ENCODE measurements at regions not wholly inside any gene's neighbourhood (a gene's known extent, or its start where the extent isn't known, plus 50 kb on each side); places are given as distances from the start of the nearest gene placed in this dataset.
A peak's percentile ranks its signal among the peaks of the same experiment; 100 is the strongest.

DNA sequence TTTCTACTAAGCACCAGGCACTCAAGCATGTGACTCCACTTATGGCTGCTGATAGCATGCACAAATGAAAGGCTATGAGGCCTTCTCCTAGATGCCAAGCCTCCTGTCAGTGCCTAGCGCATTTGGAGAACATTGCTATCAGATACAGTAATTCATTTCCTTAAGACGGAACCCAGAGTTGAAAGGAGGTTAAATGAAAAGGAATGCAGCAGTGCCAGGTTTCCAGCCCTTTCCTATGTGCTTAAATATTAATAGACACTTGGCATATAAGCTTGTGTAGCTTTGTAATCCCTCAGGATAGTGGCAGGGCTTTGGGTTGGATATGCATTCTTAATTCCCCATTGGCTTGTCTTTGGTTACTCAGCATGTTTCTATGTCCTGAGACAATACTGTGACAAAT is 140.1 kb upstream of the FRY start:
- DNase-seq, result no peak
- intact Hi-C loops (cut with DNase I, micrococcal nuclease), result no loop called here
- ATAC-seq, result no peak

DNA sequence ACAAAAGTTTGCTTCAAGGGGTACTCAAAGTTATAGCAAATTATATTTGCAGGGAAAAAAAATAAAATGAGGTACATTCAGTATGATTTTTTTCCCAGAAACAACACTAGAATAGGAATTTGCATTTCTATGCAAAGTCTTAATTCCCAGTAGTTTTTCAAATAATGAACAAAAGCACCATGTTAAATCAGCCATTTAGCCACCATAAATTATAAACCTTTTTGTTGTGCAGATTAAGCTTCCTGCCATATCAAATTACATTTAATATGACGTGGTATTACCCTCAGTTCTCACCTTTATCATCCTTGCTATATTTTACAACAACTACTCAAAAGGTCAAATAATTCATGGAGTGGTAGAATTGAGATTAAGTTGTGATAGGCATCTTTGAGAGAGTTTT is 136.6 kb upstream of the FRY start:
- no peak for DNase-seq
- no peak for ATAC-seq
- intact Hi-C loops (cut with DNase I, micrococcal nuclease), result no loop called here

DNA sequence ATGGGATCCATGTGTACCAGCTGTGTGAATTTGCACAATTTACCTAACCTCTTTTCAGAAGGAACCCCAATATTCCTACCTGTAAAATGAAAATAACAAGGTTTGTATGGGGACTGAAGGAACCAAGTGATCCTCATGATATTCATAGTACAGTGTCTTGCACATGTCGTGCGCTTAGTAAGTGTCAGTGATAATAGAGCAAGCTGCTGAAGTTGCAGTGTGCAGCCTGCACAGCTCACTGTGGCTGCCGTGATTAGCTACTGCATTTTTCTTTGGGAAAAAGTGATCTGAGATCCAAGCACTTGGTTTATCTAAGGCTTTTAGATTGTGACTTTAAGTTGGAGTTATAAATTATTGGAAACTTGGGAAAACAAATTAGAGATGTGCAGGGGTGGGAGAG is 135.9 kb upstream of the FRY start:
- DNase-seq, result no peak
- intact Hi-C loops (cut with DNase I, micrococcal nuclease), result no loop called here
- ATAC-seq, result no peak

DNA sequence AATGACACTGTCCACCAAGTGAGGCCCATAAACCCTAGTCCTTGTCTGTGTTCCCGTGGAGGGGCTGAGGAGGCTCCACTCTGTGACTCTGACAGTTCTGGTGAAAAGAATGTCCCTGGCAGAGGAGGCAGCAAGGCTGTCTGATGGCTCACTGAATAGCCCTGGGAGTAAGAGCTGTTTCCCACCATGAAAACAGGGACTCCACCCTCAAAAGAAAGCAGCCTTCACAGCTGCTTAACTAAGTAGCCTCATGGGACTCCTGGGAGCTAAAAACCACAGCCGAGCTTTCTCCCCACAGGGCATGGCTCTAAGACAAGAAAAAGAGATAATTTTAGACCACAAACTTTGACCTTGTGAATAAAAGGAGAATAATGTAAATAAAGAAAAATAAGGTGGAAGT is 135.1 kb upstream of the FRY start:
- DNase-seq (no peak), ATAC-seq (no peak)
- intact Hi-C loops (cut with DNase I, micrococcal nuclease), result no loop called here

DNA sequence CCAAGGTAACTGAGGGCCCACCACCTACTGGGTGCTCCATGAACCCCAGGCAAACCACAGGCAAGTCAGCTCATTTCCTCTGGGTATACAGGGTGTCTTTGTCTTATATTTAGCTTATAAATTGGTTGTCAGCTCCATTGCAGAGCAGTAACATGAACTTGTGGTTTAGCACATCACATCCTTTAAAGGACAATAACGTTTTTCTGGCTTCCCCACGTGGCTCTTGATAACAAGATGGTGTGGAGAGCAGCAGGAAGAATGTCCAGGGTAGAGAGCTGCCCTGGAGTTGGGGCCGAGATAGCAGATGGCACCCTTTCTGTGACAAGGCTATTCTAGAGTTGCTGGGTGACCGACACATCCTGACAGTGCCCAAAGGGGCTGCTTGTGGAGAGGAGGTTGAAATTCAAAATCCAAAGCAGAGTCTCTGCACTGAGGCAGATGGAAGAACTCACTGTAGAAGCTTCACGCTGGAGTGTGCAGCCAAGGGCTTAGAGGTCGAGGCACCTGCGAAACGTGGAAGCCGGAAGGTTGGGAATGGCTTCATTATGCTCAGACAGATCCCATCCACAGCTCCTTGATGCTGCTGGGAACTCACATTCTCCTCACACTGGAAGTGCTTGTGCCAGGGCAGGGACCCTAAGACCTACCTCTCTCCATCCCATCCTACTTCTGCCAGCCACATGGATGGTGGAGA is 133.0 kb upstream of the FRY start:
- ATAC-seq (no peak), DNase-seq (no peak)
- intact Hi-C loops (cut with DNase I, micrococcal nuclease), result no loop called here

DNA sequence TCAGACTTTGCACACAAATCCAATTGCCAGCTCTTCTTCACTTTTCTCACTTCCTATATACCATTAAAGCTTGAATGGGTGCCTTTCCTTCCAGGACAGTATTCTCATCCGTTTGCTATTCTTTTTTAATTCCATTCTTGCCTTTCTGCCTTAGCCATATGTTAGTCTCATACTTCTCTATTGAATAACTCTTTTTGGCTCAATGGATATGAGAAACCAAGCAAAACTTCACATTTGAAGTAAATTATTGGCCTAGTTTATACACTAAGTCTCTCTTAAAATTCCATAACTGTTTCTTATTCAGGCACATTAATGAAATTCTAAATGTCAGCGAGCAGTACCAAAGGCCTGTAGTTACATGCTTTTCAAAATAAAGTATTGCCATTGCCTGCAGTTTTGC is 129.6 kb upstream of the FRY start:
- DNase-seq, result no peak
- no peak for ATAC-seq
- intact Hi-C loops (cut with DNase I, micrococcal nuclease), result no loop called here

DNA sequence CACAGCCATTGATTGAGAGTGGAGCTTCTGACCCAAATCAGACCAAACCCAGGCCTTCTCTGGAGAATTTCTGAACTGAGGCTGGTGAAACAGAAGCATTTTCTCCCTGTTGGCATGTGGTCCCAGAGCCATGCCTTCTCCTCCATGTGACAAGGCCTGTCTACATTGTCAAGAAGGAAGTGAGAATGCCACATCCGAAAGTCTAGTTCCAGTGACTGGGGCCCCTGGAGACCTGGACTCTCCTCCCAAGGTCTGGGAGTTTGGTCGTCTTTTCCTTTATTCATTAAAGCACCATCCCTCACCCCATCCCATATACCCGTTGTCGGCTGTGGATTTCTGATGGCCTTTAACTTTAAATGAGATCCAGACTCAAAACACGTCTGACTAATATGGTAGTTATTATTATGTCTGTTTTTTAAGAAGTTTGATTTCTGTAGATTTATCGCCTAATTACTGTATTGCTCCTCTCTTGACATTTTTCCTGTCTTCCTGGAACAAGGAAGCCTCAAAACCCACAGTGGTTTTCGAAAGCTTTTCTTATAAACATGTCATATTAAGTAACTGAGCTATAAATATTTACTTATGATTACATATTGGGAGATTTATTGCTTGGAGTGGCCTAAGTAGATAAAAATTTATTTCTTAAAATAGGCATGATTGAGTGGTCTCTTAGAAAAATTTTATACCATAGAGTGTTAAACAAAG is 128.3 kb upstream of the FRY start:
- DNase-seq (no peak), ATAC-seq (no peak)
- intact Hi-C loops (cut with DNase I, micrococcal nuclease), result no loop called here

DNA sequence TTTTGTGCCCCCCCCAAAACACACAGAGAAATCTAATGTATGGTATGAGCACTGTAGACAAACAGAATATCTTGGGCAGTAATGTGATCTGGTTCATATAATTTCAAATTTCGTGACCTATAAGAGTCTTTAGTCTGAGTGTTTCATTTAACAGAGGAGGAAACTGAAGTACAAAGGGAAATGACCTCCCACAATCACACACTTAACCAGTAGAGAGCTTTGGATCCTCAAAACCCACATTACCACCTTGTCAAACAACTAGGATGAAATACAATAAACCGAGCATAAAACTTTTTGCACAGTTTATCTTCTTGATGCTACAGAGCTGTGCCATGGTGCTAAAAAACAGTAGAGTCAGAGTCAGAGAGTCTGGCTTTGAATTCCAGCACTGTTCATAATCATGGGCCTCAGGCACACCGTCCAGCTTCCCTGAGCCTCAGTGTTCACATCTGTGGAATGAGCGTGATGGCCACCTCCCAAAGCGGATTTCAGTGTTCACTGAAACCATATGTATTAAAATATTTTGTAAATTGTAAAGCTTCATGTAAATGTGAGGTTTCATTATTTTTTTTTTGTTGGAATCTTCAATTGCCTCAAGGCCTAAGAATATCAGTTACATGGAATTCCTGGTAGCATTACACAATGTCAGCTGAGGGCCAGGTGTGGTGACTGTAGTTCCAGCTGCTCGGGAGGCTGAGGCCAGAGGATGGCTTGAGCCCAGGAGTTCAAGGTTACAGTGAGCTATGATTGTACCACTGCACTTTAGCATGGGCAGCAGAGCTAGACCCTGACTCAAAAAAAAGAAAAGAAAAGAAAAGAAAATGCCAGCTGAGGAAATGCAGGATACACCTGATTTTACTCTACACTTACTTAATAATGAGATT is 126.4 kb upstream of the FRY start:
- ATAC-seq (no peak), DNase-seq (no peak)

DNA sequence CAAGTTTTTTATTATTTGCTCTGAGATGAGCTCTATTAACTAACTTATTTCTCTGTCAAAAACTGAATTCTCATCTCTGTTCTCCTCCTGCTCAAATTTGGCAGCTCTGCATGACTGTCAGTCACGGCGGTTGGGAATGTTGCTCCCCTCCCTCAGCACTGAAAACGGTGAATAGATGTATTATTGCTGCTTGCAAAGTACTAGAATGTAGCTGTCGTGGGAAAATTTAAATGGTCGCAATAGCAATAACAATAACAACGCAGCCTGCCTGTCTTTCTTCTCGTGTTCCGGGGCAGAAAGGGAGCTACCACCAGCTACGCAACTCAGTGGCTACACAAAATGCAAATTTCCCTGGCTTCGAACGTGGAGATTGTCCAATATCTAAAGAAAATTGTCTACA is 125.6 kb upstream of the FRY start:
- ATAC-seq, result no peak
- DNase-seq, result no peak
- intact Hi-C loops (cut with DNase I, micrococcal nuclease), result no loop called here

More for the DNA sequence above, 126.4 kb upstream of the FRY start:
- intact Hi-C loops (cut with DNase I, micrococcal nuclease), result no loop called here

DNA sequence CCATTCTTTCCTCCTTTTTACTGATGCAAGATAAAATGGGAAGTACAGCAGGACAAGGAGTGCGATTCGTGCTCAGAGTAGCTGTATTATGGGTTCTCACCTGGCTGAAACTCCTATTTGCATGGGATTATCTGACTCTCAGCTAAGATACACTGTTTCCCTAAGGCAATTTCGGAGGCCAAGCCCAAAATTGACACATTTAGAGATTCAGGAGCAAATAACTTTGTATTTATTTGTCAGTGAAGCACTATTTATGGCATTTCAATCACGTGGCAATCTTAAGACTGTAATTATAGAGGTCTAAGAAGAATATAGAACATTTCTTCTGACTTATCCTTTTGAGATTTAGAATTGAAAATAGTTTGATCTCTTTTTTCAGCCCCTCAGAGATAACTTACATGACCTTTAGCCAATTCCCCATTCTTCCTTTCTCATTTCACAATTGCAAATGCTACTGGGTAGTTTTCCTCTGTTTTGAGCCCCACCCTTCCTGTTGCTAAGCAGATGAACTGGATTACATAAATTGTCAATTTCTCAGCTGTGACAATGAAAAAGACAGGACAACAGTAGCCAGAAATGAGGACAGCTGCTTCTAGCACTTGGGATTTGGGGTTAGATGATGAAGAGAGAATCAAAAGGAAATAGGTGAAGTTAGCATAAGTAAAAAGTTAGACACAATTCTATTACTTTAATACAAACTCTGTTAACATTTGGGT is 122.7 kb upstream of the FRY start:
- intact Hi-C loops (cut with DNase I, micrococcal nuclease), result loop anchor here in 1 of 2 donors (2.0 kb wide), 1 partner anchor 402 kb away; no protein-coding TSS in a partner anchor
- ATAC-seq, result peak; percentile 36

DNA sequence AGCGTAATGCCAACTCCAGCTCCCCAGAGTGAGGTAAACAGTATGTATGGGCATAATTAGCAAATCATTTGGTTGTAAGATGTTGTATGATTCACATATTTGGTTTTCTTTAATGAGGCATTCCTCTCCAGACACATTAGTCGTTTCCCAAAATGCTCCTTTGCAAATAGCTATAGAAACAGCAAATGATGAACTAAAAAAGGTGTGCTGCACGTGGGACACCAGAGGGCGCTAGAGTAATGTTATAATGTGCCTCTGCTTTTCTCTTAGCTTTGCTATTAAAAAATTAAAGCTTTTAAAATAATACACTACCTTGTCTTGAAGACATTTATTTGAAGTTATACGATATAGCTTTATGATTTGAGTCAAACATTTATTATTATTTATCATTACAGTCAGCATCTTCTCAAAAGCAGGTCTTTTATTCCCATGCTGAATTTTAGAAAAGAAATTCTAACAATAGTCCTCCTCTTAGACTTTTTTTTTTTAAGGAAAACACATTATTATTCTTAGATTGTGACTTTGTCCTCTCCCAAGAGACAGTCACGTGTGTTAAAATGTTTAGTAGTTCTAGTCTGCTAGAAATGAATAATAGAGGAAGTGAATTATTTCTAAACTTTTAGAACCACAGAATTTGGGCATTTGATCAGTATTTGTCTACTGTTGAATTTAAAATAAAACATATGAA is 121.6 kb upstream of the FRY start:
- DNase-seq, result peak in 1 of 2 donors; percentile 51
- intact Hi-C loops (cut with DNase I, micrococcal nuclease), result loop anchor here in 1 of 2 donors (2.0 kb wide), 1 partner anchor 401 kb away; no protein-coding TSS in a partner anchor
- peak; percentile 66 for ATAC-seq

More for the DNA sequence above, 122.7 kb upstream of the FRY start:
- no peak for DNase-seq

DNA sequence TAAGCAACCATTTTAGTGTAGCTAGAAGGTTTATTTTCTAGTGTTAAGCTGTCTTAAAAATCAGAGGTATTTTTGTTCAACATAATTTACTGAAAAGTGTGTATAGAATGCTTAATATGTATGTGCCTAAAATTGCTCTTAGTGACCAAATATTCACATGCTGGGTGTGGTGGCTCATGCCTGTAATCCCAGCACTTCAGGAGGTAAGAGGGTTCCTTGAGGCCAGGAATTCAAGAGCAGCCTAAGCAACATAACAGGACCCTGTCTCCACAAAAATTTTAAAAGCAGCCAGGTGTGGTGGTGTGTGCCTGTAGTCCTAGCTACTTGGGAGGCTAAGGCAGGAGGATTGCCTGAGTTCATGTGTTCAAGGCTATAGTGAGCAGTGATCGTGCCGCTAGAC is 120.9 kb upstream of the FRY start:
- DNase-seq (no peak), ATAC-seq (no peak)
- intact Hi-C loops (cut with DNase I, micrococcal nuclease), result no loop called here

DNA sequence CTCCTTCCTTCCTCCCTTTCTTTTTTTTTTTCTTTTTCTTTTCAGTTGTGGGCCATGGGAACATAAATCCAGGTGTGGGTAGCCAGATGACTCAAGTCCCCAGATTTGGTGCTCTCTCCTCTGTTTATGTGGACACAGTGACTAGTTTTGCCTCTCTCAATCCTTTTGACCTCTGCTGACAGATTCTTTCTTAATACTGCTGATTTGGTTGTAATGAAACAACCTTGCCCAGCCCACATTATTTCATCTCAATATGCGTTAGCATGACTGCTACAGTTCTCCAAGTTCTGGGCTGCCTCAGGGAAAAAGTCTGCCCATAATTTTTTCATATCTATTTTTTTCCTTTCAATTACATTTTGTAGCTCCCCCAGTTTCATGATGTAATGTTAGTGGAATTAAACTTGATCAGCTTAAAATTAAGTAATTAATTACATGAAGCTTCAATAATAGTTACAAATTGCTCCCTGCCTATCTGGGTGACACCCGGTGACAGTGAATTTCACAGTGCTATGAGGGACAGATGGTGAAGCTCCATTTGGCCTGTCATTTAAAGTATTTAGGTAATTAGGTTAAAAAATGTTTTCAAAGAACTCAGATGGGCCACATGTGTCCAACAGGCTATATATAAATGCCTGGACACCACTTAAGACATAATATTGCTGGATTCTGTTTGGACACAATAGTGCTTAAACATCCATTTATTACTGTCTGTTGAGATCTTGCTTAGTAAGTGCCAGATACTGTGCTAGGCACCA is 118.8 kb upstream of the FRY start:
- intact Hi-C loops (cut with DNase I, micrococcal nuclease), result no loop called here
- no peak for ATAC-seq

DNA sequence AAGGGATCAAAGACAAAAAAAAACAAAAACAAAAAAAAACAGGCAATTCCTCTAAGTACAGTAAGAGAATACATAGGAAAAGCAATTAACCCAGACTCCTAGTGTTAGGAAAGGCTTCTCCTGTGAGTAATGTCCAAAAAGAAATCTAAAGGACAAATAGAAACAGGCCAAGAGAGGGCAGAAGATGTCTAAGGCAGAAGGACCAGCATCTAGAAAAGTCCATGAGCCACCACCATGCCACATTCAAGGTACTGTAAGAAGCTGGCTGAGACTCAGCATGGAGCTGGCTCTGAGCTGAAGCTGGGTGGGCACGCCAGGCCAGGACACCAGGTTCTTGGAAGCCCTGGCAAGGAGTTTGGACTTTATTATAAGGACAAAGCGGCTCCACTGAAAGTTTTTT is 118.1 kb upstream of the FRY start:
- ATAC-seq (no peak), DNase-seq (no peak)

More for the DNA sequence above, 118.8 kb upstream of the FRY start:
- no peak for DNase-seq

DNA sequence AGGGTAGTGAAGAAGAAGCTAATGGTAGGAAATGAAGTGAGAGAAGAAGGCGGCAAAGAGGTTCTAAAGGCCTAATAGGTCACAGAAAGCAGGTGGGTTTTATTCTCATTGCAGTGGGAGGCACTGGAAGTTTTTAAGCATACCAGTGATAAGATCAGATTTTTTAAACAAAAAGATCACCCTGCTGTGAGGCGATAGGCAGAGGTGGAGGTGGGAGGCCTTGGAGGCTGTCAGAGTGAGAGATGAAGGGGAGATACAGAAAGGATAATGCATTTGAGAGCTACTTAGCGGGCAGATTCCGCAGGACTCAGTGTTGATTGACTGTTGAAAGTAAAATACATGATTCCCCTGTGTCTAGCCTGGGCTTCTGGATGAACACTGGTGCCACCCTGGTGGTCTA is 116.7 kb upstream of the FRY start:
- DNase-seq (no peak), ATAC-seq (no peak)
- intact Hi-C loops (cut with DNase I, micrococcal nuclease), result no loop called here

More for the DNA sequence above, 118.1 kb upstream of the FRY start:
- intact Hi-C loops (cut with DNase I, micrococcal nuclease), result no loop called here

DNA sequence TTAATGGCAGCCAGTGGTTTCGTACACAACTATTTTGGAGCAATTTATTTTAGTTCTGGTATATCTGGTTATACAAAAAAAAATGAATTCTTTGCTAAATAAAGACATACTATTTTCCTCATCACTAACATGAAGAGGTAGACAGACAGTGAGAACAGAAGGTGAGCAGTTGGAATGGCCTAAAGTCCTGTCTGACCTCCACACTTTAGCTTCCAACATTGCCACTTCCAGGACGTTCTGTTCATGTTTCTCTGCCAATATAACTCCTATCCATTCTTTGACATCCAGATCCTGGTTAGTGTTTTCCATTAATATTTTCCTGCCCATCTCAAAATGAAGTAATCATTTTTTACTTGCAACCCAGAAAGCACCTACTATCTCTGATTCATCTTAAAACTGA is 112.9 kb upstream of the FRY start:
- ATAC-seq, result no peak
- intact Hi-C loops (cut with DNase I, micrococcal nuclease), result no loop called here
- DNase-seq, result no peak

DNA sequence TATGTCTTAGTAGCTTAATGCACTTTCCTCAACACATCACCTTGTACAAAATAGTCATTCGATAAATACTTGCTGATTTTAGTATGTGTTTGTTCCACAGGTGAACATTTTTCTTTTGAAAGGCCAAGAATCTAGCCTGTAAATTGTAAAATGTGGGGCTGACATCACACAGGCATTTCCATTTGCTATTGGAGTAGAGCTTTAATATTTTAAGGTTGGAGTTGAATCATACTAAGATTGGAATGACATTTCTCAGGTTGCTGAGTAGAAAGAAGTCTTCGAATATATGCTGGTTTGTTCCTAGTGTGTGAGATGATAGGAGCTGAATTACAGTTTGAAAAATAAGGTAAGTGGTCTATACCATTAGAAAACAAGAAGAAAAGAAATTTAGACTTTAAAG is 112.3 kb upstream of the FRY start:
- no peak for ATAC-seq
- intact Hi-C loops (cut with DNase I, micrococcal nuclease), result no loop called here

More for the DNA sequence above, 112.3 kb upstream of the FRY start:
- DNase-seq, result no peak
